HCEC 1CT (cell line): ENCODE measurements at regions not wholly inside any gene's neighbourhood (a gene's known extent, or its start where the extent isn't known, plus 50 kb on each side); places are given as distances from the start of the nearest gene placed in this dataset.

ENCODE experiments used
- DNase-seq: peaks from one replicate; pipeline ENCODE4 v3.0.0-alpha.2; 2017

DNA sequence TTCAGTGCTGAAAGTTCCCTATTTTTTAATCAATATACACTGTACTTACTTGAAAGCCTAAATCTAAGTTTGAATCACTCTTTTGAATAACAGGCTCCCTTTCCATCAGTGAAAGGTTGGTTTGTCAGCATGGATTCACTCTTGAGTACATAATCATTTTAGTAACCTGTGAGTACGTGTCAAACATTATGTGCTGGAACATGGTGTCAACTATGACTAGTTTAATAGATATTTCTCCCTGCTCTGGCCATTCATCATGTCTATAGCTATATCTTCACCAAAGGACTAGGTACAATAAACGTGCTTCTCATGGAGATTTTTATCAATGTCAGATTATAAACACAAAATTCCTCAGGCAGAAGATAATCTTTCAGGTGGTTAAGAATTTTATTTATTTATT, 61.7 kb upstream of the MDFIC start:
- DNase-seq, result no peak

GRCh38 chr7:114862406-114862805, 59.5 kb upstream of the MDFIC start:
- DNase-seq, result no peak

DNA sequence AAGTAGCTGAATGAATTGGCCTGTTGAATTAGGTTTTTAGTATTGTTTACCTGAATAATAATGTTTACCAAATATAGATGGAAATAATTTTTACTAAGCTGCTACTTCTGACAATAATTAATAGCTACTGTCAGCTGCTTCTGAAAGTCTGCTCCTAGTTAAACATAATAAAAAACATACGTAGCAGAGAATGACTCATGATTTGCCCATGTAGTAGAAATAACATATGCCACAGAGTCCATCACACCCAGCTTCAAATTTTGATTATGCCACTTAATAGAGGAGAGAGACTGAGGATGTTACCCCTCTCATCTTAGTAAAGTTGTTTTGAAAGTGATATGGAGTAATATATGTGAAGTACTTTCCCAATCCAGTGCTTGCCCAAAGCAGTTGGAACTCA, 57.6 kb upstream of the MDFIC start:
- DNase-seq, result peak; percentile 53

DNA sequence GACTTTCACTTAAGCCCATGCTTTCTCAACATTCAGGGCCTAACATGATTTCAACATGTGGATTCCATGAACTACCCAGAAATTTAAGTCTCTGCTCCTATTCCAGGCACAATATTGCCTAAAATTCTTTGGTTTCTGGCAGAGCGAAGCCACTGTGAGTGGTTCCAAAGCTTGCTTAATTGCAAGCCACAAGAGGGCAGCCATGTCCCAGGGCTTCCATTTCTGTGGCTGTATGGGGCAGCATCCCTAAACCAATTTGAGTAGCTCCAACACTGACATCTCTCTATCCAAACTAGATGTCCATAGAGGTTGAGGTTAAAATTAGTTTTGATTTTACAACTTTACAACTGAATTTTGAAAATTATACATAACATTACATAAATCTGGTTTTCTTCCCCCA, 56.3 kb upstream of the MDFIC start:
- DNase-seq, result peak; percentile 63
